Stimulated activated CD4-positive, alpha-beta T cell treated with anti-CD3 and anti-CD28 coated beads, Interleukin-1b, Interleukin-23, amount 100 ng/mL, for 24 hours (primary cell): ENCODE measurements at regions not wholly inside any gene's neighbourhood (a gene's known extent, or its start where the extent isn't known, plus 50 kb on each side); places are given as distances from the start of the nearest gene placed in this dataset.

ENCODE experiments used
- DNase-seq, 4 experiments: peaks; one replicate each; pipeline ENCODE4 v3.0.0-alpha.2; 2020; ENCODE audit warnings: low read depth in 4 of 4, low spot score in 1 of 4

DNA sequence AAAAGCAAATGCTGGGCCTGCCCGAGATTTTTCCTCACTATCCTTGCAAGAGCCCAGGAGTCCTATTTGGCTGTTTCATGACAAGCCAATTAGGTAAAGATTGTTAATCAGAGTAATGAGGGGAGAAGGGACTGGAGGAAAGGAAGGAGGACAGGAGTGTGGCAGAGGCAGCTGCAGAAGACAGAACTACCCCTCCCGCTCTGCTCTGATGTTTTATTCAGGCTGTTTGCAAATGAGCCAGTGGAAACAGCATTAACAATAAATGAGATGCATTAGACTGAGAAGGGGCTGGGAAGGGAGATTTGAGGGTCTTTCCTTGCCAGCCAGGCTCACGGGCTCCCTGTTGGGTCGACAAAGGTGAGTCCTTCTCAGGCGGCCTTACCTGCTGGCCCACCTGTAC is 421.0 kb upstream of the CCDC196 start:
- DNase-seq = no peak

DNA sequence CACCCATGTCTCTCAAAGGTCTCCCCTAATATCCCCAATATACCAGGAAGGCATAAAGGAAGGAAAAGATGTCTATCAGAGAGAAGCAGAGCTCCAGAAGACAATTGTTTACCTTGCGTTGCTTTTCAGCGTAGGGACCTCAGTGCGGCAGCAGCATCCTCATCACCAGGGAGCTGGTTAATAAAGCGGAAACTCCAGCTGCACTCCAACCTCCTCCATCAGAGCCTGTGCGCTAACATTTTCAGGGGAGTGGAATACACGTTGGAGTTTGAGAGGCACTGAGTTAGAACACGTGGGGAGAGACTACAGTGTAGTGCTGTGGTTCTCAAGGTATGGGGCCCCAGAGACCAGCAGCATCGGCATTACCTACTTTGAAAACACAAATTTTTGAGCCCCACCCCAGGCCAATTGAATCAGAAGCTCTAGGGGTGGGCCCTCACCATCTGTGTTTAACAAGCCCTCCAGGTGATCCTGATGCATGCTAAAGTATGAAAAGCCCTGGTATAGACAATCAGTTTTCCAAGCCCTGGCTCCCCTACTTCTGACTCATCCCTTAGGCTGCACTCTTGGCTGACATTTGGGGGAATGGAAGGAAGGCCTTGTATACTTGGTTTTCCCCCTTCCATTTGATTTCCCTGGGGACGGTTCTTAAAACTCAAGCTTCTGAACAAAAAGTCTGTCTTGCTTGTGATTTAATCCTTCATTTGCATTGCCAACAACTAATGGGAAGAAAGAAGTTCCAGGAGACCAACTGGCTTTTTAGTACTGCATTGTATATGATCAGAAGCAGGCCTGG is 419.0 kb upstream of the CCDC196 start:
- DNase-seq = no peak

DNA sequence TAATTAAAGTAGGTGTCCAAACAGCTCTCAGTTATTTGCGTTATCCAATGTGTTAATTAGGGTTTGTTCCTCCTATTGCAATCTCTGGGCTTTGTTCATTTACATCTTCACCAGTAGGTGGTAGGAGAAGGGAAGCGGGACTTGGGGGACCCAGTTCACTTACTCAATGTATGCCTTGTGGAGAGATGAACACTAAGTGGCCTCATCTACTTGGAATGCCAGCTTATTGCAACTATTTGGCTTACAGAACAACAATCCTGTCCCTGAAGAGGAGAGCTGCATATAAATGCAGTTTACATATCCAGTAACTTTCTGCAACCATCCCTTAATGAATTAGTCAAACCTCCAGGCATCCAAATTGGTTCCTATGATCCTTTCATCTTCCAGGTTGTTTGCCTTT is 417.1 kb upstream of the CCDC196 start:
- no peak for DNase-seq

DNA sequence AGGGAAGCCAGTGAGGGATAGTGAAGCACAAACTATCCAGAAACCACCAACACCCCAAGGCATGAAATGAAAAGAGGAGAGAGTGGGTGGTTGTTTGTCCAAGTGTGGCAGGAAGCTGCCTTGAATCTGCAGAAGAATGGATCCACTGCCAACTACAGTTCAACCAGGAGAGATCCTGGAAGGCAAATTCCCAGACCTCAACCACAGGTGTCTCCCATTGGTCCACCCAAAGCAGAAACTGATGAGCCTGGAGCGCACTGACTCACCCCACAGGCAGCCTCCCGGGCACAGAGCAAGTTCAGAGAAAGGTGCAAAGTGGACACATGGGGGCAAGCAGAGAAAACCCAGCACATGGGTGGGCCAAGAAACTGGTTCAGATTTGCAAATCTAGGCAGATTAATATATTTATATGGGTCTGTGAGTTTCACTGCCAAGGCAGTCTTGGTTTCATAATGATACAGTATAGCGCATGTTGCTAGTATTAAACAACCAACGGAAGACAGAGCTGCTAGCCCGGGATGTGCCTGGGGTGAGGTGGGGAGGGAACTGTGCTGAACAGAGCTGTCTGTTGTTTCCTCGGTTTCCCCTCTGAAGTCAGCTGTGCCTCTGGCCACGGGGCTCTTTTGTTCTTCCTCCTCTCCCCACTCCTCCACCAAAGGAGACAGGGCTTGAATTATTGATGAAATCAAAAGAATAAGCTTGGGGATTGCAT is 416.2 kb upstream of the CCDC196 start:
- DNase-seq = no peak

DNA sequence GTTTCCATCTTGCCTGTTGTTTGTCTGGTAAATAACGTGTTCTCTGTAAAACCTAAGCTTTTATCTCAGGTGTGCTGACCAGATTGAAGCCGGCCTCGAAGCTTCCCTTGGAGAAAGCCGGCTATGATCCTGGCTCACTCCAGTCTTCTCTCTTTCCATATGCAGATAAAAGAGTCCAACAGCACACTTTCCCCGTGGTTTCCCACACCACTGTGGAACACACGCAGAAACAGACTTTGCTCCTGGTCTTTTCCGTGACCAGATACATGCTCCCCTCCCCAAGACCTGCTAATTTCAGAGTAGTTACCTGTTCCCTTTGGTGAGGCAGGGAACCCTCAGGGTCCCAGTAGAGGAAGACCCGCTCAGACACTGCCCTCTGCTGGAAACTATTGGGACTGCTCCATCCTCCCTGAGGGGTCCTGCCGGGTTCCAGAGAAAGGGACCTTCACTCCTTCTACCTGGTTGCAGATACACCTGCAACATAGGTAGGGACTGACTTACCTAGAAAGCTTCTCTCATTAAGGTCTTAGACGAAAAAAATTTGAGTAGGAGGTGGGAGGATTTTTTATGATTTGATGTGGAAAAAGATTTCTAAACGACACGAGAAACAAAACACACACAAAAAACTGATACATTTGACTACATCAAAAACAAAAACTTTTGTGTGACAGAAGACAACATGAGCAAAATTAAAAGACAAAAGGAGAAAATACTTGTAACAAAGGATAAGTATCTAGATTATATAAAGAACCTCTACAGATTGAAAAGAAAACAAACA is 415.4 kb upstream of the CCDC196 start:
- peak; percentile 47 to 70 (median 53) for DNase-seq

DNA sequence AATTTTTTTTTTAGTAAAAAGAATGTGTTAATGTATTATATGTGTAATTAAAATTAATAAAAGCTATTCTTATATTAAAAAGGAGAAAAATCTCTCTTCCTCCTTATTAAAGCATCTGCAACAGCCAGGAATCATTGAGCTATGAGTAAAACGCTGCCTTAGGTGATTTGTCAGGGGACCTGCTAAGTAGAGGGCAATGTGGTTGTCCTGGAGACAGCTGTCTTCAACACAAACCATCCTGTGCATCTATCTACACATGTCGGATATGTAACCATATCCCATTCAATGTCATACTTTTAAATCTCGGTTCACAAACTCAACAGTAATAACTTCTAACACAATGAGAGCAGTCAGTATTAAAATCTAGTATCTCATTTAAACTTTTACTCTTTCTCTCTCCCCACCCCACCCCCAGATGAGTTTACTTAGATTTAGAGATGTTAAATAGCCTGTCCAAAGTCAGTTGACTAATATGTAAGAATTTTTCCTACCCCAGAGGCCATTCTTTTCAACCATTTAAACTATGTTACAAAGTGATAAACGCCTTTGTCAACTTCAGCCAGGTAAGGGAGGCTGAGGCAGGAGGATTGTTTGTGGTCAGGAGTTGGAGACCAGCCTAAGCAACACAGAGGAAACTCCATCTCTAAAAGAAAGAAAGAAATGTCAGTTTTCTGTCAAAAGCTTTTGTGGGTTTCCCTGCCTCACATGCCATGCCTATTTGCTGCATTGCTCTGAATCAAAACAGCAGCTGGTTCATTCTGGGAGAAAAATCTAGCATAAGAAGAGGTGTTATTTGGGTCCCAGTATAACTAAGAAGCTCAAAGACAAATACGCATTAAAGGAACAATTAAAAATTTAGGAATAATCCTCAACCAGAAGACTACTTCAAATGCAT is 413.7 kb upstream of the CCDC196 start:
- no peak for DNase-seq

DNA sequence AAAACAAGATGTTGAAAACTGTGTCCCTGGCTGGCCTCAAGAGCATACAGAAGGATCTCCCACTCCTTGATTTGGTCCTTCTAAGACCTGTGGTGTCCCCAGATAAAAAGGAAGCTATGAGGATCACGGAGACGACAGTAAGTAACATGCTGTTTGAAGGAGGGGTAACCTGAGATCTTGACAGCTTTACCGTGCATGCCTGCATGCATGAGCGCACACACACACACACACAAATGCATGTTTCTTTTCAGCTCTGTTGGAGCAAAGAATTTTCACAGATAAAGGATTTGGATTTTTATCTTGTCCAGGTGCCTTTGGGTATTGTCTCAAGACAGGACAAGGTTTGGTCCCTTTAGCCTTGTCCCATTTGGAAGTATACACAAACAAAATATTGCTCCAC is 411.6 kb upstream of the CCDC196 start:
- no peak for DNase-seq

DNA sequence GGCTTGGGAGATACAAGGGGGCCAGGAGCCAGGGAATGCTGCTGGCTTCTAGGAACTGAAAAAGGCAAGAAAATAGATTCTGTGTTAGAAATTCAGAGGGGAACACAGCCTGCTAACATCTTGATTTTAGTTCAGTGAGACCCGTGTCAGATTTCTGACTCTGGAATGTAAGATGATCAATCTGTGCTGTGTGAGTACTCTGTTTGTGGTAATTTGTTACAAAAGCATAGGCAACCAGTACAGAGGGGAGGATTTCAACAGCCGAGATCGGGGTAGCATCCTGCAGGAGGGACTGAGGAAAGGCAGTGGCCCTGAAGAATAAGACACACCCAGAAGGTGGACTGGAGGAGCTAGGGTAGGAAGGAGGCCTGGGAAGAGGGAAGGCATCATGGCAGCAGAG is 410.0 kb upstream of the CCDC196 start:
- no peak for DNase-seq

DNA sequence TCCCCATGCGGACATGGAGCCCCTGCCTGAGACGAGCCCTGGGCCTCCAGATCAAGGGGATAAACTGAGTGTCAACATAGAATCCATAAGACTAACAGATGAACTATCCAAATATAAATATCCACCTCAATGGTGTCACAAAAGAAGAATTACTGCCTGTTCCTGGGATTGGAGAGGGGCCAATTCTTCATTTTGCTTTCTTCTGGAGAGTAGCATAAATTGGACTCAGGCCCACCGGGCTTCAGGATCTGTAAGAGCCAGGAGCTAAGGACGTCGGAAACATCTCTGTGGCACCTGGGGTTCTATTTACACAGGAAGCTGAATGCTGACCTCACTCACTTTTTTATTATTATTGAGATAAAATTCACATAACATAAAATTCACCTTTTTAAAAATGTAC is 408.2 kb upstream of the CCDC196 start:
- DNase-seq = no peak

DNA sequence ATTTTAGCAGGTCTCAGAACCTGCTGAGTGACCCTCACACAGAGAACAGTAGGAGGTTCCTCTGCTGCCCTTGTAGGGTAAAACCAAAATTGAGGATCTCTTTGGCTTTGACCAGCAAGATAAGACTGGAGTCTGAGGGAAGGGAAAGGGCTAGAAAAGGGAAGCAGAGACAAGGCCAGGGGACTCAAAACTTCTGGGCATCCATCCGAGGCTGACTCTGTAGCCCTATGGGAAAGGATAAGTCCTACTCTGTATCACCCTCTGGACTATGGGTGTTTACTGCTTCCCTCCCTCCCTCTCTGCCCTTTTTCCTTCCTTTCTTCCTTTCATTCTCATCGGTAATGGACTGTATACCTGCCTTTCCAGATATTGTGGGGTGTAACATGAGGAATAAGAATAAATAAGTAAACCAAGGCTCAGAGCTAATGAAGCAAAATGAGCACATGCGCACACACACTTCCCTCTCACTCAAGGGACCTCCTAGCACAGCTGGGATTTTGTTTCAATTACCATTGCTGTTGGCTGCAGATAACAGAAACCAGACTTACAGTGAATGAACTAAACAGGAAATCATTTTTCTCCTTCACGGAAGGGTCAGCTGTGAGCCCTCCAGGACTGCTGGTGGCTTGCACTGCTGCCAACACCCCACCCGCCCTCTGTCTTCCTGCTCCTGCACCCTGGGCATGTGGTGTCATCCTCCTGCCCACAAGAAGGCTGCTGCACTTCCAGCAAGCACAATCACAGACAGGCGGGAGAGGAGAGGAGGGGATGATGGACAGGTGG is 404.4 kb upstream of the CCDC196 start:
- DNase-seq = no peak

DNA sequence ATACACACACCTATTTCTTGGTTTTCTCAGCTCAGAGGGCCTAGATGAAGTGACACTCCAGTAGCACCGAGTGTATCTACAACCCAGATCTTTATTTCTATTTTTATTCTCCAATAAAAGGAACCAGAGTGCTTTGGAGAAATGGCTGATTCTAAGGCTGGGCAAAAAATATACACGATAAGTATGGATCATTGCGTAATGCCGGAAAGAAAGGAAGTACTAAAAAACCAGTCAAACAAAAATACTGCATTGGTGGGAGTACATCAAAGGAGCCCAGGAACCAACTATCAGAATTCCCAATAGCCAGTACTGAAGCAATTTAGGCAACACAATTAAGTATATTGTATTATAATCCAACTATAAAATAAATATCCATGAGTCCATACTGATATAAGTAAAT is 400.9 kb upstream of the CCDC196 start:
- no peak for DNase-seq

DNA sequence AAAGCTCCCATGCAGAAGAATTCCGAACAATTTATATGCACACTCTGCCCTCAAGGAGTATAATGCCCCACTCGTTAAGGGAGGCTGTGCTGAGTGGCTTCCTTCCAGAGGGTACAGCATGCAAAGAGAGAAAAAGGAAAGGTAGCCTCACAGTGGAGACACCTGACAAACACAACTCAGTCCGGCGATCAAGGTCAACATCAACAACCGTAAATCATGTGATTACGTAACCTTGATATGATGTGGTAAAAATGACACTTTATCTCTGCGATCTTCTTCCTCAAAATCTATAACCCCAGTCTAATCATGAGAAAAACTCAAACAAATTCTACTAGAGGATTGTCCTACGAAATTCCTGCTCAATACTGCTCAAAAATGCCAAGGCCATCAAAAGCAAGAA is 400.5 kb upstream of the CCDC196 start:
- no peak for DNase-seq

DNA sequence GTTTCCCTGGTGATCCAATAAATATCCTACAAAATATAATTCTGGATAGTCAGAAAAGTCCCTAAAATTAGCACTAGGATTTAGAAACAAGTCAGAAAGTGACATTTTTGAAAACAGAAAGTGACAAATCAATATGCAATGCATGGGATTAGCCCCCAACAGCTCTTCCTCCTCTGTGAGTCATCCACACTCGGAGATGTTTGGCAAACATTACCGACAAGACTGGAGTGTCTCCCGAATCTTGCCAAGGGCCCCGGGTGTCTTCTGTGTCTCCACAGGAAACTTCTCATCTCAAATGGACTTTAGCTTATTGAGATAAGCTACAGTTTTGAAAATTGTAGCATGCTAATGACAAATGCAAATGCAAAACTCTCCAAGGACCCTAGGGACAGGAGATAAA is 398.9 kb upstream of the CCDC196 start:
- DNase-seq = no peak

DNA sequence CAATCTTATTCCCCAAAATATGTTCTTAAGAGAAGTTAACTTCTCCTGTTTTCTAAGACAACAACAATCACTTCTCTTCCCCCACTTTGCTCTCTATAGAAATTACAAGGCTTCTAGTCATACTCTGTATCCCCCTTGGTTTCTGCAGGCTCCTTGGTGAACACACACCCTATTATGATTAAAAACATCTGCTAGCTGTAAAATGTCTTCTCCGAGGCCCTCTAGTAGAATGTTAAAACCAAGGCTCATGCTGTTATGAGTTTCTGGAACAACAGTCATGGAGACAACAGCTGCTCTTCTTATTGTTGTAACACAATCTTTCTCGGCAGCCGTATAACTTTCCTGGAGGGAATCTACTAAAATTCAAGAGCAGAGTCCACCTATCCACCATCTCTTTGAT is 397.5 kb upstream of the CCDC196 start:
- no peak for DNase-seq

DNA sequence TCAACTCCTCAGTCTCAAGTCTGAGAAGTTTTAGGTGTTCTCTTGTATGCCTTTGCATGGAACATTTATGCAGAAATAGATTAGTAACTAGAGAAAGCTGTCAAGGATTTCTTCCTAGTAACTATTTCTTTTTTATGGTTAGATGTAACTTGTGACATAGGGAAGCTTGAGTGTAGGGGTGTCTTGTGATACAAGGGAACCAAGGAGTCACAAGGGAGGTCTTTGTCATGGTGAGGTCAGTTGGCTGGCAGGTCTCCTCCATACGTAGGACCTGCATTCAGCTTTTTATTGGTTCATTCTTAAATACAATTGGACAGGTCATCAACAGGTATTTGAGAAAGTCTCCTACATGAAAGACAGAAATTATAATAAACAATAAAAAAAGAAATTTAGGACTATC is 394.0 kb upstream of the CCDC196 start:
- DNase-seq = no peak

DNA sequence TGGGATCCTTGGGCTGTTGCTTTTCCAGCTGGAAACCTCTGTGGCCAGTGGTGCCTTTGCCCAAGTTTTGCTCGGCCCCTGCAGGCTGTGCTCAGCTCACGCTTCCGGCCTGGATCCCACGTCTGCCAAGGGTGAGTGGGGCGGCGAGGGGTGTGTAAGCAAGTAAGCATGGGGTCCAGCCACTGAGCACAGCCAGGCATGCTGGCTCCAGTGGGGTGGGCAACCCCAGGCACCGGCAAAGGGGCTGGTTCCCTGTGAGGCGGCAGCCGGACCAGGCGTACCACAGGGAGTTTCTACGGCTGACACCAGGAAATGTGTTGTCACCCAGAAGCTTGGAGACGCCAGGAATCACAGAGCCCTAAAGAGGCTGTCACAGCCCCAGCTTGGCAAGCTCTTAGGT is 393.4 kb upstream of the CCDC196 start:
- no peak for DNase-seq

DNA sequence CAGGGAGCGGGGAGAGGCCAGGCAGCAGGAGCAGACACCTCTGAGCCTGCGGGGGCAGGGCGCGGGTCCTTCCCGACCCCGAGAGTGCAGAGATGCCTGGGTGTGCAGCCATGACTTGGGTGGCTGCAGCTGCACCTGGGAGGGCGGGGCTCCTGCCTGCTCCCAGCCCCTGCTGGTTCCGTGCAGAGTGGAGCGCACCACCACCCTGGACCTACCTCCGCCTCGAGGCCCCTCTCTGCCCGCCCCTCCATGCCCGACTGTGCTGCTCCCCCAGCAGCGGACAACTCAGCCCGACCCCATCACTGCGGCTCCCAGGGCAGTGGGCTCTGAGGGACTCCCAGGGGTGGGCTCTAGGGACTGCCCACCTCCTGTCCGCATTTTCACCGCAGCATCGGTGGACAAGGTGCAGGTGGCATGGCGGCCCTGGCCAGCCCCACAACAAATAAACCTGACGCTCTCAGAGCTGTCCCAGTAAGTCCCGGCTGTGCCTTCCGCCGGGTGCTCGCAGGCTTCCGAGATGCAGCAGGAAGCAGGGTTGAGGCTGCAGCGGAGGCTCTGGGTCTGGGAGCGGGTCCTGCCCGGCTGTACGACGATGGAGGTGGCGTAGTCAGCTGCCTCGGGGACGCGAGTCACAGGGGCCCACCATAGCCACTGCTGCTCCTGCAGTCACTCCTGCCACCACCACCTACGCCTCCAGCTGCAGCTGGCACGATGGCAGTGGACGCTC is 392.0 kb upstream of the CCDC196 start:
- DNase-seq = no peak

DNA sequence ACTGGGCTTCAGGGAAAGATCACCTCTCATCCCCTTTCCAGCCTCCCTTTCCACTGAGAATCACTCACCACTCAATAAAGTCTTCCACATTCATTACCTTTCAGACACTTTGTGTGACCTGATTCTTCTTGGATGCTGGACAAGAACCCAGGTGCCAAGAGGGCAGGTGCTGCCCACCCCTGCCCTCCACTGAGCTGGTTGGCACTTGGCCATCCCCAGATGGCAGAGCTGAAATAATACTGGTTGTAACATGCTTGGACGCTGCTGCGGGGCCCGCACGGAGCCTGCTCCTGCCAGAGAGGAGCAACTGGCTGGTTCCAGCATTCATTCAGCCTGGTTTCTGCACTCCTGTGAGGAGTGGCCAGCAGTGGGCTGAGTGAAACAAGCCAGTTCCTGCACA is 386.7 kb upstream of the CCDC196 start:
- DNase-seq = no peak

DNA sequence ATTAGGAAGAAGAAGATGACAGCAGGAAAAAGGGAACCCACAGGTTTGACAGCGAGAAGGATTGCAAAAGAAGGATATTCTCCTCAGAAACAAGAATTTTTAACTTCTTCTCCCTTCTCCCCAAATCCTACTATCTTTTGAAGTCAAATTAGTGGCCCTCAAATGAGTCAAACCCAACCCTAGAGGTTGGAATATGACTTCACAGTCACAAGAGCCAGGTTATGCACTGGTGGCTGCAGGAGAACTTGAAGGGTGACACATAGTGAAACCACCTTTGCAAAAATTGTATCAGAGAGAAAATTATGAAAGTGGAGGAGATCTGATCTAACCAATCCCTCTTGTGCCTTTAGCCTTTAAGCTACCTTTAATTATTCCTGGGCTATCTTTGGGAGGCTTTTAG is 386.2 kb upstream of the CCDC196 start:
- no peak for DNase-seq

DNA sequence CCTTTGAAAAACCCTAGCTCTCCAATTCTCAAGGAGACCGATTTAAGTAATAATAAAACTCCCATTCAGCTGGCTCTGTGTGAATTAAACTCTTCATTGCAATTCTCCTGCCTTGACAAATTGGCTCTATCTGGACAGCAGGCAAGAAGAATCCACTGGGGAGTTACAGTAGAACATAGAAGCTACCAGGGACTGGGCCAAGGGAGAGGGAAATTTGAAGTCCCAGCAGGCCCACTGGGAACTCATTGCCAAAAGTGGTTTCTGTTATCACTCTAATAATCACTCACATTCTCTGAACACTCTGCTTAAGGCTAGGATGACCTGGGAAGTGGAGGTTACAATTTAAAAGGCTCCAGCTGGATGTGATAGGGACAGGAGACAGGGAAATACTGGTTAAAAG is 384.5 kb upstream of the CCDC196 start:
- DNase-seq = no peak
